Retina (tissue), 1 donor: ENCODE measurements at regions not wholly inside any gene's neighbourhood (a gene's known extent, or its start where the extent isn't known, plus 50 kb on each side); places are given as distances from the start of the nearest gene placed in this dataset.
"Not testable (repeated sequence)": the region's sequence is repeated elsewhere in the genome, so short reads cannot be mapped to it uniquely, and the experiment has no call there.

Experiments
- DNase-seq: peaks from one replicate; pipeline ENCODE4 v3.0.0-alpha.2; 2016

GRCh38 chr4:49229243-49229642 lies 243.2 kb downstream of the CWH43 start:
- DNase-seq = not testable (repeated sequence)

- not testable (repeated sequence) for DNase-seq
Measured at GRCh38 chr4:49229713-49230112, 243.6 kb downstream of the CWH43 start.

- DNase-seq = not testable (repeated sequence)
Measured at GRCh38 chr4:49233346-49233745, 247.3 kb downstream of the CWH43 start.

- DNase-seq = not testable (repeated sequence)
Measured at GRCh38 chr4:49233749-49234148, 247.7 kb downstream of the CWH43 start.

- not testable (repeated sequence) for DNase-seq
Measured at GRCh38 chr4:49234382-49234781, 248.3 kb downstream of the CWH43 start.

GRCh38 chr4:49235413-49236160 lies 249.5 kb downstream of the CWH43 start:
- DNase-seq = not testable (repeated sequence)

GRCh38 chr4:49236474-49236873 lies 250.4 kb downstream of the CWH43 start:
- DNase-seq = not testable (repeated sequence)

GRCh38 chr4:49241295-49241694 lies 255.2 kb downstream of the CWH43 start:
- not testable (repeated sequence) for DNase-seq

GRCh38 chr4:49262786-49263185 lies 276.7 kb downstream of the CWH43 start:
- not testable (repeated sequence) for DNase-seq

GRCh38 chr4:49270435-49270834 lies 284.4 kb downstream of the CWH43 start:
- not testable (repeated sequence) for DNase-seq

- DNase-seq = not testable (repeated sequence)
Measured at GRCh38 chr4:49270912-49271311, 284.8 kb downstream of the CWH43 start.

GRCh38 chr4:49285905-49286304 lies 299.8 kb downstream of the CWH43 start:
- not testable (repeated sequence) for DNase-seq

GRCh38 chr4:49286926-49287745 lies 301.1 kb downstream of the CWH43 start:
- DNase-seq = not testable (repeated sequence)

- DNase-seq = peak; percentile 0
Measured at GRCh38 chr4:49287893-49288292, 301.8 kb downstream of the CWH43 start.

- DNase-seq = not testable (repeated sequence)
Measured at GRCh38 chr4:49288796-49289195, 302.7 kb downstream of the CWH43 start.

GRCh38 chr4:49314815-49315214 lies 328.7 kb downstream of the CWH43 start:
- DNase-seq = not testable (repeated sequence)

- DNase-seq = not testable (repeated sequence)
Measured at GRCh38 chr4:49320725-49321410, 334.8 kb downstream of the CWH43 start.

GRCh38 chr4:49321511-49322300 lies 335.6 kb downstream of the CWH43 start:
- not testable (repeated sequence) for DNase-seq

- not testable (repeated sequence) for DNase-seq
Measured at GRCh38 chr4:49322610-49323572, 336.8 kb downstream of the CWH43 start.

- not testable (repeated sequence) for DNase-seq
Measured at GRCh38 chr4:49323573-49323940, 337.5 kb downstream of the CWH43 start.
